Kidney (tissue), 13 donors: ENCODE measurements at regions not wholly inside any gene's neighbourhood (a gene's known extent, or its start where the extent isn't known, plus 50 kb on each side); places are given as distances from the start of the nearest gene placed in this dataset.

Experiments used
- DNase-seq, 5 donors: peaks; one replicate each; pipeline ENCODE4 v3.0.0-alpha.2; 2013 to 2020
- FAIRE-seq: peaks from 2 replicates; lab custom pipeline; 2012; peaks lifted over from hg19 to GRCh38; lab: Jason Lieb, UNC
- H3K27ac ChIP-seq, 2 donors: one replicate each; pipeline ENCODE4 v1.7.0; 2013; ENCODE audit warnings: low read depth in 2 of 2, low read length in 2 of 2, inconsistent platforms in 1 of 2
- H3K27me3 ChIP-seq: one replicate; pipeline ENCODE4 v1.7.1; 2013; ENCODE audit warnings: low read length, inconsistent platforms; ENCODE audit not compliant: control insufficient read depth, insufficient read depth
- H3K36me3 ChIP-seq, 3 donors: one replicate each; pipeline versions ENCODE4 v1.7.0 to v1.7.1; 2013; ENCODE audit warnings: low read length in 3 of 3, control low read depth in 1 of 3, inconsistent platforms in 1 of 3; ENCODE audit not compliant: insufficient read depth in 3 of 3, control insufficient read depth in 2 of 3
- H3K4me1 ChIP-seq, 3 donors: one replicate each; pipeline versions ENCODE4 v1.7.0 to v1.7.1; 2013; ENCODE audit warnings: low read length in 3 of 3, inconsistent platforms in 1 of 3, low read depth in 1 of 3; ENCODE audit not compliant: control insufficient read depth in 2 of 3, insufficient read depth in 2 of 3
- H3K4me3 ChIP-seq, 3 donors: one replicate each; pipeline versions ENCODE4 v1.7.0 to v1.8.1; 2013; ENCODE audit warnings: low read length in 3 of 3, control low read depth in 1 of 3, inconsistent platforms in 1 of 3
- H3K9ac ChIP-seq, 3 donors: one replicate each; pipeline versions ENCODE4 v1.7.0 to v1.7.1; 2013; ENCODE audit warnings: low read length in 3 of 3, control low read depth in 1 of 3, inconsistent platforms in 1 of 3
- H3K9me3 ChIP-seq, 3 donors: one replicate each; pipeline versions ENCODE4 v1.7.0 to v1.7.1; 2013; ENCODE audit warnings: low read length in 3 of 3, control low read depth in 1 of 3, inconsistent platforms in 1 of 3; ENCODE audit not compliant: control insufficient read depth in 2 of 3, insufficient read depth in 1 of 3
- intact Hi-C: fragments of 100-400 bp; cut with DNase I; formaldehyde crosslinking; loops from one replicate; pipeline ENCODE4 v1.11.1; 2022
- TF ChIP-seq, protein P1 (sequence below): IDR thresholded peaks from 3 replicates; pipeline ENCODE4 v1.5.1; 2012; ENCODE audit warnings: mild to moderate bottlenecking, moderate library complexity, borderline replicate concordance; ENCODE audit not compliant: insufficient read depth; ENCODE audit errors: extremely low read depth
- donor health status: control.
- donor health status: control.
- donor health status: control.
- donor health status: control.
- donor health status: control.
- donor health status: DM: yes; HTN: yes; CAD: no.
- donor health status: Normal renal cell carcinoma (clear cell type).

DNA sequence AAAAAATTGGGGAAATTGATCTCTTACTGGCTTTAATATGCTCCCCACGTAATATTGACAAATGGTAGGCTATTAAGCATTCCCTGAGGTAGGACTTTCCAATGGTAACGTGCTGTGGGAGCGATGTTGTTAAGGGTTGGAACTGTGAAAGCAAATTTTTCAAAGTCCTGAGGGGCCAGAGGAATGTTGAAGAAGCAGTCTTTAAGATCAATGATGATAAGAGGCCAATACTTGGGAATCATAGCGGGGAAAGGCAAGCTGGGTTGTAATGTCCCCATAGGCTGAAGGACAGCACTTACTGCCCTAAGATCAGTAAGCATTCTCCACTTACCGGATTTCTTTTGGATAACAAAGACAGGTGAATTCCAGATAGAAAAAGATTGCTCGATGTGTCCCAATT, 69.6 kb upstream of the ARL4D start:
- H3K9me3 ChIP-seq: no peaks in the 10 kb centered on the region
- intact Hi-C loops: no loop called here
- no peak overlapping the region for H3K9ac ChIP-seq
- TF ChIP-seq, protein P1, sequence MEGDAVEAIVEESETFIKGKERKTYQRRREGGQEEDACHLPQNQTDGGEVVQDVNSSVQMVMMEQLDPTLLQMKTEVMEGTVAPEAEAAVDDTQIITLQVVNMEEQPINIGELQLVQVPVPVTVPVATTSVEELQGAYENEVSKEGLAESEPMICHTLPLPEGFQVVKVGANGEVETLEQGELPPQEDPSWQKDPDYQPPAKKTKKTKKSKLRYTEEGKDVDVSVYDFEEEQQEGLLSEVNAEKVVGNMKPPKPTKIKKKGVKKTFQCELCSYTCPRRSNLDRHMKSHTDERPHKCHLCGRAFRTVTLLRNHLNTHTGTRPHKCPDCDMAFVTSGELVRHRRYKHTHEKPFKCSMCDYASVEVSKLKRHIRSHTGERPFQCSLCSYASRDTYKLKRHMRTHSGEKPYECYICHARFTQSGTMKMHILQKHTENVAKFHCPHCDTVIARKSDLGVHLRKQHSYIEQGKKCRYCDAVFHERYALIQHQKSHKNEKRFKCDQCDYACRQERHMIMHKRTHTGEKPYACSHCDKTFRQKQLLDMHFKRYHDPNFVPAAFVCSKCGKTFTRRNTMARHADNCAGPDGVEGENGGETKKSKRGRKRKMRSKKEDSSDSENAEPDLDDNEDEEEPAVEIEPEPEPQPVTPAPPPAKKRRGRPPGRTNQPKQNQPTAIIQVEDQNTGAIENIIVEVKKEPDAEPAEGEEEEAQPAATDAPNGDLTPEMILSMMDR: no peak
- H3K36me3 ChIP-seq: no peaks in the 10 kb centered on the region
- FAIRE-seq (no peak), DNase-seq (no peak)
- no peaks in the 10 kb centered on the region for H3K27me3 ChIP-seq
- H3K27ac ChIP-seq: no peak overlapping the region
- peaks cover 0 to 4% (median 0%) of the 10 kb centered on the region in 3 donors for H3K4me1 ChIP-seq
- H3K4me3 ChIP-seq: no peak overlapping the region

DNA sequence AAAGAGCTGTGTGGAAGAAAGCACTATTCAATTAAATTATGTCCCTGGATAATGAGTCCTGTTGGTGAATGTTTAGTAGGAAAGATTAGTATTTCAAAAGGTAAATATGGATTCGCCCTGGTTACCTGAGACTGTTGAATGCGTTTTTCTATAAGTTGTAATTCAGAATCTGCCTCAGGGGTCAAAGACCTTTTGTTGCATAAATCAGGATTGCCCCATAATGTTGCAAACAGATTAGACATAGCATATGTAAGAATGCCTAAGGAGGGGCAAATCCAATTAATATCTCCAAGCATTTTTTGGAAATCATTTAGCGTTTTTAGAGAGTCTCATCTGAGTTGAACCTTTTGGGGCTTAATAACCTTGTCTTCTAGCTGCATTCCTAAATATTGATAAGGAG, 70.1 kb upstream of the ARL4D start:
- intact Hi-C loops: no loop called here
- H3K27me3 ChIP-seq: no peaks in the 10 kb centered on the region
- no peaks in the 10 kb centered on the region for H3K4me1 ChIP-seq
- no peak overlapping the region for H3K27ac ChIP-seq
- TF ChIP-seq, protein P1: no peak
- no peak overlapping the region for H3K4me3 ChIP-seq
- H3K9ac ChIP-seq: no peak overlapping the region
- FAIRE-seq (no peak), DNase-seq (no peak)
- H3K9me3 ChIP-seq: no peaks in the 10 kb centered on the region
- H3K36me3 ChIP-seq: no peaks in the 10 kb centered on the region

DNA sequence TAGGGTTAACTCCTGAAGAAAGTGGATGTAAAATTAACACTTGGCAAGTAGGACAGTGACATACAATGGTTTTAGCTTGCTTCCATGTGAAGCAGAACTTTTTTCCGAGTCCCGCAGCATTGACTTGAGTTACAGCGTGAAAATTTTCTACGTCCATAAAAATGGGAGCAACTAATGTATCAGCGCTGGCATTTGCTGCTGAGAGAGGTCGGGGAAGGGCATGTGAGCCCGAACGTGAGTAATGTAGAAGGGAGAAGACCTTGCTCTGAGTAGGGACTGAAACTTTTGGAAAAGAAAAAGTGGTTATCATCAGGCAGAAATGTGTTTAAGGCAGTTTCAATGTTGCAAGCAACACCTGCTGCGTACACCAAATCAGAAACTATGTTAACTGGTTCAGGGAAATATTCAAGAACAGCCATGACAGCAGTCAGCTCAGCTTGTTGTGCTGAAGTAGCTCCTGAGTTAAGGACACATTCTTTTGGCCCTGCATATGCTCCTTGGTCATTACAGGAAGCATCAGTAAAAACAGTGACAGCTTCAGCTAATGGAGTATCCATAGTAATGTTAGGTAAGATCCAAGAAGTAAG, 70.9 kb upstream of the ARL4D start:
- intact Hi-C loops: no loop called here
- H3K9me3 ChIP-seq: no peaks in the 10 kb centered on the region
- no peak overlapping the region for H3K27ac ChIP-seq
- H3K27me3 ChIP-seq: no peaks in the 10 kb centered on the region
- DNase-seq: no peak
- no peaks in the 10 kb centered on the region for H3K36me3 ChIP-seq
- H3K9ac ChIP-seq: no peak overlapping the region
- no peak overlapping the region for H3K4me3 ChIP-seq
- no peak for FAIRE-seq
- TF ChIP-seq, protein P1: no peak
- H3K4me1 ChIP-seq: no peaks in the 10 kb centered on the region

DNA sequence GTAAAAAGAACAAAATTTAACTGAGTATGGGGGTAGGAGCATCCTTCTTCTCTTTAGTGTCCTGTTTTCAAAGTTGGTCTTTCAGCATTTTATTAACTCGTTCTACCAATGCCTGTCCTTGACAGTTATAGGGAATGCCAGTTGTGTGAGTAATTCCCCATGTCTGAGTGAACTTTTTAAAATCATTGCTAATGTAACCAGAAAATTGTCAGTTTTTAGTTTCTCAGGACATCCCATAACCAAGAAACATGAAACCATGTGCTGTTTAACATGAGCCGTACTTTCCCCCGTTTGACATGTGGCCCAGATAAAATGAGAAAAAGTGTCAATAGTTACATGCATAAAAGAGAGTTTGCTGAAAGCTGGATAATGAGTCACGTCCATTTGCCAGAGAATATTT, 71.4 kb upstream of the ARL4D start:
- intact Hi-C loops: no loop called here
- H3K4me3 ChIP-seq: no peak overlapping the region
- no peaks in the 10 kb centered on the region for H3K9me3 ChIP-seq
- FAIRE-seq (no peak), DNase-seq (no peak)
- H3K36me3 ChIP-seq: no peaks in the 10 kb centered on the region
- no peak overlapping the region for H3K9ac ChIP-seq
- no peak overlapping the region for H3K27ac ChIP-seq
- TF ChIP-seq, protein P1: no peak
- no peaks in the 10 kb centered on the region for H3K4me1 ChIP-seq
- H3K27me3 ChIP-seq: no peaks in the 10 kb centered on the region
